Rectal smooth muscle tissue (tissue), 1 donor: ENCODE measurements at regions not wholly inside any gene's neighbourhood (a gene's known extent, or its start where the extent isn't known, plus 50 kb on each side); places are given as distances from the start of the nearest gene placed in this dataset.

Experiments used
- H3K27ac ChIP-seq: one replicate; pipeline ENCODE4 v1.7.0; 2013; ENCODE audit warnings: low read depth, low read length, inconsistent platforms
- H3K27me3 ChIP-seq: one replicate; pipeline ENCODE4 v1.7.0; 2013; ENCODE audit warnings: low read length; ENCODE audit not compliant: control insufficient read depth, insufficient read depth
- H3K36me3 ChIP-seq: one replicate; pipeline ENCODE4 v1.7.0; 2013; ENCODE audit warnings: low read length; ENCODE audit not compliant: control insufficient read depth, insufficient read depth
- H3K4me1 ChIP-seq: one replicate; pipeline ENCODE4 v1.7.0; 2013; ENCODE audit warnings: low read length; ENCODE audit not compliant: control insufficient read depth, insufficient read depth
- H3K4me3 ChIP-seq: one replicate; pipeline ENCODE4 v1.7.0; 2013; ENCODE audit warnings: low read length
- H3K9ac ChIP-seq: one replicate; pipeline ENCODE4 v1.7.0; 2013; ENCODE audit warnings: low read length

- no peaks in the 10 kb centered on the region for H3K36me3 ChIP-seq
- no peaks in the 10 kb centered on the region for H3K4me1 ChIP-seq
- no peak overlapping the region for H3K9ac ChIP-seq
- no peak overlapping the region for H3K27ac ChIP-seq
- H3K27me3 ChIP-seq: no peaks in the 10 kb centered on the region
- H3K4me3 ChIP-seq: no peak overlapping the region
These were observed 440.7 kb downstream of the MTX2 start for GRCh38 chr2:176709991-176710390.

- no peaks in the 10 kb centered on the region for H3K36me3 ChIP-seq
- no peak overlapping the region for H3K9ac ChIP-seq
- no peaks in the 10 kb centered on the region for H3K4me1 ChIP-seq
- no peaks in the 10 kb centered on the region for H3K27me3 ChIP-seq
- H3K27ac ChIP-seq: no peak overlapping the region
- no peak overlapping the region for H3K4me3 ChIP-seq
These were observed 441.5 kb downstream of the MTX2 start for GRCh38 chr2:176710657-176711186.

- no peak overlapping the region for H3K27ac ChIP-seq
- no peaks in the 10 kb centered on the region for H3K36me3 ChIP-seq
- no peaks in the 10 kb centered on the region for H3K27me3 ChIP-seq
- no peak overlapping the region for H3K9ac ChIP-seq
- H3K4me1 ChIP-seq: peaks cover 2% of the 10 kb centered on the region
- H3K4me3 ChIP-seq: no peak overlapping the region
These were observed 456.8 kb downstream of the MTX2 start for GRCh38 chr2:176725873-176726645.

- H3K9ac ChIP-seq: no peak overlapping the region
- H3K36me3 ChIP-seq: no peaks in the 10 kb centered on the region
- no peak overlapping the region for H3K4me3 ChIP-seq
- H3K4me1 ChIP-seq: peaks cover 2% of the 10 kb centered on the region
- no peaks in the 10 kb centered on the region for H3K27me3 ChIP-seq
- H3K27ac ChIP-seq: no peak overlapping the region
These were observed 458.5 kb downstream of the MTX2 start for GRCh38 chr2:176727696-176728095.

- no peaks in the 10 kb centered on the region for H3K27me3 ChIP-seq
- H3K36me3 ChIP-seq: no peaks in the 10 kb centered on the region
- no peak overlapping the region for H3K4me3 ChIP-seq
- H3K4me1 ChIP-seq: peaks cover 2% of the 10 kb centered on the region
- H3K9ac ChIP-seq: no peak overlapping the region
- H3K27ac ChIP-seq: no peak overlapping the region
These were observed 460.7 kb downstream of the MTX2 start for GRCh38 chr2:176729706-176730569.

- H3K27me3 ChIP-seq: no peaks in the 10 kb centered on the region
- H3K27ac ChIP-seq: no peak overlapping the region
- H3K4me1 ChIP-seq: peaks cover 2% of the 10 kb centered on the region
- H3K4me3 ChIP-seq: no peak overlapping the region
- H3K36me3 ChIP-seq: no peaks in the 10 kb centered on the region
- H3K9ac ChIP-seq: no peak overlapping the region
These were observed 463.5 kb downstream of the MTX2 start for GRCh38 chr2:176732780-176733179.

GRCh38 chr2:176733698-176734430, 464.6 kb downstream of the MTX2 start:
- Histone ChIP-seq H3K36me3 (no peaks in the 10 kb centered on the region), H3K27ac (no peak overlapping the region), H3K9ac (no peak overlapping the region), H3K4me3 (no peak overlapping the region), H3K27me3 (no peaks in the 10 kb centered on the region), H3K4me1 (peaks cover 2% of the 10 kb centered on the region)

- Histone ChIP-seq H3K4me3 (no peak overlapping the region), H3K9ac (no peak overlapping the region), H3K4me1 (peaks cover 2% of the 10 kb centered on the region), H3K36me3 (no peaks in the 10 kb centered on the region), H3K27me3 (no peaks in the 10 kb centered on the region), H3K27ac (no peak overlapping the region)
These were observed 465.6 kb downstream of the MTX2 start for GRCh38 chr2:176734868-176735267.

GRCh38 chr2:176742271-176742670, 470.3 kb upstream of the HNRNPA3 start:
- Histone ChIP-seq H3K4me1 (peaks cover 5% of the 10 kb centered on the region), H3K9ac (no peak overlapping the region), H3K36me3 (no peaks in the 10 kb centered on the region), H3K27me3 (no peaks in the 10 kb centered on the region), H3K27ac (no peak overlapping the region), H3K4me3 (no peak overlapping the region)

- Histone ChIP-seq H3K27ac (peak overlapping the region; percentile 12), H3K36me3 (no peaks in the 10 kb centered on the region), H3K4me3 (no peak overlapping the region), H3K9ac (no peak overlapping the region), H3K27me3 (no peaks in the 10 kb centered on the region), H3K4me1 (peaks cover 6% of the 10 kb centered on the region)
These were observed 468.9 kb upstream of the HNRNPA3 start for GRCh38 chr2:176743671-176744070.

GRCh38 chr2:176744146-176744545, 468.4 kb upstream of the HNRNPA3 start:
- Histone ChIP-seq H3K27me3 (no peaks in the 10 kb centered on the region), H3K9ac (no peak overlapping the region), H3K4me1 (peaks cover 6% of the 10 kb centered on the region), H3K4me3 (no peak overlapping the region), H3K36me3 (no peaks in the 10 kb centered on the region), H3K27ac (no peak overlapping the region)

- no peak overlapping the region for H3K9ac ChIP-seq
- H3K27me3 ChIP-seq: no peaks in the 10 kb centered on the region
- H3K36me3 ChIP-seq: no peaks in the 10 kb centered on the region
- H3K27ac ChIP-seq: no peak overlapping the region
- no peak overlapping the region for H3K4me3 ChIP-seq
- peaks cover 6% of the 10 kb centered on the region for H3K4me1 ChIP-seq
These were observed 466.9 kb upstream of the HNRNPA3 start for GRCh38 chr2:176745543-176746200.
